Tongue (tissue), 1 donor: ENCODE measurements at regions not wholly inside any gene's neighbourhood (a gene's known extent, or its start where the extent isn't known, plus 50 kb on each side); places are given as distances from the start of the nearest gene placed in this dataset.
A peak's percentile ranks its signal among the peaks of the same experiment; 100 is the strongest.

ENCODE experiments used
- DNase-seq: peaks from one replicate; pipeline ENCODE4 v3.0.0-alpha.2; 2015

DNA sequence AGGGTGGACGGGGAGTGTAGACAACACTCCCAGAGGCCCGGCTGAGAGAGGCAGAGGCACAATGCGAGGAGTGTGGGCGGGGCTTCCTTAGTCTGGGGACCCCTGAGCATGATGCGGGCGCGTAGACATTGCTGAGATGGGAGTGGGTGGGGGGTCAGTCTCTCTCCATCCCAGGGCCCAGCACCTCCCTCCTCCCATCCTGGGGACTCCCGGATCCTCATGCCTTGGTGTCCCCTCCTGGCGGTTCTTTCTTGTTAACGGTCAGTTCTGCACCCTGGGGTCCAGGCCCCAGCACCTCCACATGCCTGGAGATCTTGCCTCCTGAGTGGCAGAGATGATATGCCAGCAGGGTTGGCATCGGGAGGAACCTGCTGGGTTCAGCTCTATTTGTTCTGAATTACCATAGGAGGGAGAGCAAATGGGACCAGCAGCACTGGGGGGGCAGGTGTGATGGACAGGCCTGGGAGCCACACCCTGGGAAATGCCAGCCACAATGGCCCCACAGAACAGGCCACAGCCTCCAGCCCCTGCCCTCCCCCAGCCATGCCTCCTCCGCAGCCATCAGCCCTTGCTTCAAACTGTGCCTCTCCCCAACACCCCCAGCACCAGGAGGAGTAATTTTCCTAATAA is 55.7 kb downstream of the RTL6 start:
- DNase-seq = no peak

DNA sequence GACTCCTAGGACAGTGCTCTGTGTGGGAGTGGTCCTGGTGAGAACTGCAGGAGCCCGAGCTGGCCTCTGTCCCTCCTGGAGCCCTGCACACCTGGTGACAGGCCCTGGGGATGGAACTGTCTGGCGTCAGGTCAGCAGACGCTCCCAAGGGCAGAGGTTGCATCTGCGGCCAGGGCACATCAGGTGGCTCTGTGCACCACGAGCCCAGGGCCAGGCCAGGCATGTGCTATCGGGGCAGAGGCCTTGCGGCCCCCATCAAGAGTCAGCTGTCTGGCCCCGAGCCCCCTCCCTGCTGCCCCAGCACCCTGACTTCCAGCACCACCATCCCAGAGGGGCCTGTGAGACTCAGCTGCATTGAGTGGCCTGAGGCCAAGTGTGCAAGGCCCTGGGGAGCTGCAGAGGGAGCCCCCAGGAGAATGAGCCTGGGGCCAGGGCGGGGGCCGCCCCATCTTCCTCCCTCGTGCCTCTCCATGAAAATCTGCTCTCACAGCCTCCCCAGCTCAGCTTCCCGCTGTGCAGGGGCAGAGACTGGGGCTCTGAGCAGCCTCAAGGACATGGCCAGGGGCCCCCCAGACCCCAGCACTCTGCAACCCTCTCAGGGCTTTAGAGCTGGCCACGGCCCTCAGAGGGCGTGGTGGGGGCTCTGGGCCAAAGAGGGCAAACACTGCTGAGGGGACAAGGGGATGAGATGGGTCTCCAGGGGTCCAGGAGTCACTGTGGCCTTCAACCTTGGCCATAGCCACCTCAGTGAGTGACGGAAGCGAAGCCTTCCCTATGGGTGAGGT is 56.4 kb downstream of the RTL6 start:
- no peak for DNase-seq

DNA sequence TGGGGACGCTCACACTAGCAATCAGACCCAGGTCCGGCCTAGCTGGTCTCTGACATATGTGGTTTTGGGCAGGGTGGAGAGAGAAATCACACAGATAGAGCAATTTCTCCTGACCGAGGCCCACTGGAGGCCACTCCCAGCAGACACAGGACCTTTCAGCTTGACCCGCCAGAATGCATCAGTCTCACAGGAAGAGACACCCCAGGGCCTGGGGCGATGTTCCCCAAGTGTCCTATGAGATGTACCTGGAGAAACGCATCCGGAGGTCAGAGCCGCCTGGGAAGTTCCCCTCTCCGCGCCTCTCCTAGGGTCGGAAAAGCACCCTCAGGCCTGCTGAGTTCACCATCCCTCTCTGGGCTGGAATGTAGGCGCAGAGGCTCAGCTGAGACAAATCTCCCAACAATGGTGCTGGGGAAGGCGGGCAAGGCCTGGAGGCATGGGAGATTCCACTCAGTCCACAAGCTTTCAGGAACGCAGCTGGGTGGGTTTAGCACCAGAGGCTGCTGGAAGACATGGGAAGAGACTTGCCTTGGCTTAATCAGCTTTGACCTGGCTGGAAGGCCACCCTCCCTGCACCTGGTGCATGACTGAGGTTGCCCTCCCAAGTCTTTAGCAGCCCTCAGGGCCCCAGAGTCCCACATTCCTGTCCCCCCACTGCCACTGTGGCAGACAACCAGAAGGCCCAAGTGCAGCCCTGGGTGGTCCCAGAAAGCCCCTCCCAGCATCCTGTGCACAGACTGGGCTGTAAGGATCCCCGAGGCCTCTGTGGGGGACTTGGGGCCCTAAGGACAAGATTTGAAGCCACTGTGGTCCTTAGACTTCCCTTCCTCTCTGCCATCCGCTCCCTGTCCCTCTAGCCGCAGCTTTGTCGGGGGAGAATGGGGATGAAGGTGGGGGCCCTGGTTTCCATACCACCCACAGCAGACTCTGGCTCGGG is 57.5 kb downstream of the RTL6 start:
- DNase-seq = no peak

DNA sequence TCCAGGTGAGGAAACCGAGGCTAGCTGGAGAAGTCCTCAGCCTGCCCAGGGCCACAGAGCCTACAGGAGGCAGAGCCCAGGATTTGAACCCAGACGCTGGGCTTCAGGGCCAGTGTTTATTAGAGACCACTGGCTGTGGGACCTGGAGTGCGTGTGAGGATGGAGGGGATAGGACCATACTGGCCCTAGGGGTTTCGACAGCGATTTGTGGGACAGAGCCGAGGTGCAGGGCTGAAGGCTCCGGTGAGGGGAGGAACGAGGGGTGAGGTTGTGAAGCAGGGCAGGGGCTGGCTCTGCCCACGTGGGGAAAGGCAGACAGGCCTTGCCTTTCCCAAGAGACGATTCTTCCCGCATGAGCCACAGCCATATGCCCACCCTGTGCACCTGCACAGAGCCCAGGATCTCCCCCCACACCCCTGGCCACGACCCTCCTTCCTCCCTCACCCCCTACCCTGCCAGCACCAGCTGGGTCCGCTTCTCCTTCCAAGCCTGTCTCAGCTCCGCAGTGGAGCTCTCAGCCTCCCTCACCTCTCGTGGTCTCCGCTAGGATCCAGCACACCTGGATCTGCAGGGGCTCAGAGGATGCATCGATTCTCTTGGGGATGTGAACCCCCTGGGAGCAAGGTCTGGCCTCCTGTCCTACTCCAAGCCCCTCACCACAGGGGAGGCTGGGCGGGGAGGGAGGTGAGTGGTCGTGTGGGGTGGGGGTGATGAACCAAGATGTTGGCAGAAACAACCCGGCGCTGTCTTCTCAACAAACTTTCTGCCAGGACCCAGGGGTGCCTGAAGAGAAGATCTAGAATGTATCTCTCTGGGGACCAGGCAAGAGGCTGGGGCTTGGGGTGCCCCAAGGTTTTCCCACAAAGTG is 58.4 kb downstream of the RTL6 start:
- DNase-seq = no peak

DNA sequence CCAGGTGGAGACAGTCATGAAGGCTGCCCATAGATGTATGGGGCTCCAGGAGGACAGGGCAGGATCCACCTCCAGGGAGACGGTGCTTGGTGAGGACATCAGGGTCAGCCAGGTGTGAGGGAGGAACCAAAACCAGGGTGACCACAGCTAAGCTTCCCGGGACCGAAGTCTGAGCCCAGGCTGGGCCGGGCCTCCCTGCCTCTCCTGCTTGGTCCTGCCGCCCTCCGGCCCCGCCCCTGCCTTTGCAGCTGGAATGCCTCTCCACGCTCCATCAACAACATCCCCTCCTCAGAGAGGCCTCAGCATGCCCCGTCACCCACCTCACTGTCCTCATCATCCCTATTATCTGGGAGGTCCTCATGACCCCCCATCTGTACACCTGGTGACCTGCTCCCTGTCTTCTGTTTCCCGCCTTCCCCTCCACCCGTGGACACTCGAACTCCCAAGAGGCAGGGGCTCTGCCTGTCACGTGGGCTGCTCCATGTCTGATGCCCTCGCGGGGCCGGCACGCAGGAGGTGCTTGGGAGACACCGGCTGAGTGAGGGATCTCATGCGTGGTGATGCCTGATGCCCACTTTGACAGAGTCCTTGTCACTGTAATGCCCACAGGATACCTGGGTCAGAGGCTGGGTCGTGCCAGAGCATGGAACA is 59.4 kb downstream of the RTL6 start:
- no peak for DNase-seq

DNA sequence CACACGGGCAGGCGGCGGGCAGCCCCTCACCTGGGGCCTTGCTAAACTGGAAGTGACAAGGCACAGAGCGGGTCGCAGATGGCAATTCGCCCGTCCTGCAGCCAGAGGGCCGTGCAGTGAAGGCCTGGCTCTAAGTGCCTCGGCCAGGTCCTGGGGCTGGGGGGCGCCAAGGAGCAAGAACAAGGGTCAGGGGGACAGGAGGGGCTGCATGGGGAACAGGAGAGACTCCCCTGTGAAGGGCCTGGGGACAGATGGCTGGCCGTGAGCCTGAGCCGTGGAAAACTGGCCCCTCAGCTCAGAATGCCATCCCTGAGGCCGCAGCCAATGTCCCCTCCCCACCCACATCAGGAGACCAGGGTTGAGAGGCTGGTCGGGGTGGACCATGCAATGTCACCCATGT is 60.0 kb downstream of the RTL6 start:
- no peak for DNase-seq

DNA sequence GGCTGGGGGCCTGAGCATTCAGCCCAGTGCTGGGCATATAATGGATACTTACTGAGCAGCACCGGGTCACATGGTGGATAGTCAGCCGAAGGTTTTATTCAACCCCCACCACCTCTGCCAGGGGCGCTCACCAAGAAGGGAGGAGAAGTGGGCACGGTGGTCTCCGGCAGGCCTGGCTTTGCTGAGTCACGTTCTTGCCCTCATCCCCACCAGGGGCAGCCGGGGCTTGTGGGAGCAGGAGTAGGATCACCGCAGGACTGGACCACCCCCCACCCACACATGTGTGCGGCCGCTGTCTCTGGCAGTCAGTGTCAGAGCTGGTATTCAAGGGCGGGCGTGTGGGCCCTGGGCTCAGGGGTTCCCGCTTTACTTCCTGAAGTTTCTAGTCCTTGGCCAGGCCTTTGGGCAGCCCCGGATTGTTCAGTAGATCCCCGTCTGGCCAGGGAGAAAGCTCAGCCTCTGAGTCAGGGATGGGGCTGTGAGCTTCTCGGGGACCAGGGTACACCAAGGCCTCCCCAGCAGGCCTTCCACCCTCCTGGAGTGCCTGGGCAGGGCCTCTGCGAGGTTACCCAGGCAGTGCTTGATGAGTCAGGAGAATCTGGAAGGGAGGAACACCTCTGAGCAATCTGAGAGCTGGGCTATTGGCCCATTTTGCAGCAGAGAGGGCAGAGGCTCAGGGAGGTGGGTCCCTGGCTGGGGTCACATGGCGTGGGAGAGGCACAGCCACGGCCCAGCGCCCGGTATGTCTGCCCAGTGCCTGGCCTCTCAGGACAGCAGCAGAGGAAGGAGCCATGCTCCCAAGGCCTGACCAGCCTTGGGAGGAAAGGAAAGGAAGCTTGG is 60.6 kb downstream of the RTL6 start:
- DNase-seq = no peak

DNA sequence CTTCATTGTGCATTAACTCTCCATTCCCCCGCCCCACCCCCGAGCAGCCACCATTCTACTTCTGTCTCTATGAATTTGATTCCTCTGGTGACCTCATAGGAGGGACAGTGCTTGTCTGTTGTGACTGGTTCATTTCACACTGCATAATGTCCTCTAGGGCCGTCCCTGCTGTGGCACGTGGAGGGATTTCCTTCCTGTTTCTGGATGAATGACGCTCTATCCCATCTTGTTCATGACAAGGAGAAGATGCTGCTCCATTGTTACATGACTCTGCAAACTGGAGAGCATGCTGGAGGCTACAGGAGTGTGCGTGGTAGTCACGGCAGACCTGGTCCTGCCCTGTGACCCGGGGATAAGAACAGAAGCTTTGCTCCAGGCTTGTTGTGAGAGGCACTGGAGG is 61.3 kb downstream of the RTL6 start:
- no peak for DNase-seq

DNA sequence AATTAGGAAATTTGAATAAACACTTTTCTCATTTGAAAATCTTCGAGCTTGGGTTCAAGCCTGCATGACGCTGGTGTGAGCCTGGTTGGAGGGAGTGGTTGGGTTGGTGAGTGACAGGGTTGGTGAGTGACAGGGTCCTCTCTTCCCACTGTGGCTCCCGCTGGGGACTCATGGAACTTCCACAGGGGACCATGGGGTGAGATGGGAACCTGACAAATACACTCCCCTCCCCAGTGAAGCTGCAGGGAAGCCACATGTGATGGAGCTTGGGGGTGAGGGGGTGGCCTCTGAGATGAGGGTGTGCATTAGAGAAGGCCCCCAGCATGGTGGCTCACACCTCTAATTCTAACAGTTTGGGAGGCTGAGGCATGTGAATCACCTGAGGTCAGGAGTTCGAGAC is 66.8 kb downstream of the RTL6 start:
- DNase-seq = no peak

DNA sequence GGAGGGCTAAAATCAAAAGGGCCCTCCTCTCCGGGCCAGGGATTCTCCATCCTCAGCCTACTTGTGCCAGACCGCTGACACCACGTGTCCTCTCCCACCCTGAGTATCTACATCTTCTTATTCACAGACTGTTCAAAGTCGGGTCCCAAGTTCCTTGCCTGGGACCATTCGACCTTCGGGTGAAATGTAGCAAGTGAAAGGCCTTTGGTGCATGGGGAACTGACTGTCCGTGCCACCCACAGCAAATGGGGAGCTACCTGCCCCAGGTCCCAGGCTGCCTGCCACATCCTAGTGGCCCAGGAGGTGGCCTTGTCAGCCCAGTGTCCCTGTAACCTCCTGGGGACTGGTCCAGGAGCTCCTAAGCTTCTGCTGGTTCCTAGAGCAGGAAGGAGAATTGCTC is 67.3 kb downstream of the RTL6 start:
- DNase-seq = no peak

DNA sequence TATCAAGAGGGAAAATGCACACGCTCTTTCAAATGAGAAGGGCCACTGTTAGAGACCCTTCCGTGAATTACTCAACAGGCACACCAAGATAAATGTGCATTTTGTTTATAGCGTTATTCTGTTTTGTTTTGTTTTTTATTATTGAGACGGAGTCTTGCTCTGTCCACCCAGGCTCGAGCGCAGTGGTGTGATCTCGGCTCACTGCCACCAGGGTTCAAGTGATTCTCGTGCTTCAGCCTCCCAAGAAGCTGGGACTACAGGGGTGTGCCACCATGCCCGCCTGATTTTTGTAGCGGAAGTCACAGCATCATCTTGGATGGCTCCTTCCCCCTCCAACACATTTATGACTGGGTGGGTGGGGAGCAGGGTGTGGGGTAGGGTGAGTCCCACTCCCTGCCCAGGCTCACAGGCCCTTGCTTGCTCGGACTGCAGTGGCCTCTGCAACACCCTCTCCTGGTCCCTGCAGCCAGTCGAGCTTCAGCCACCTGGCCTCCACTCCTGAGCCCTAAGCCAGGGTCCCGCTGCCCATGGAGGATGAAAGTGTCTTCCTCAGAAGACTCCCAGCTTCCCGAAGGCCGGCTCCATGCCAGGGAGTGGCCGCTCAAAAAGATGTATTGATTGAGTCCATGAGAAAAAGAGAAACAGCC is 68.0 kb downstream of the RTL6 start:
- no peak for DNase-seq

DNA sequence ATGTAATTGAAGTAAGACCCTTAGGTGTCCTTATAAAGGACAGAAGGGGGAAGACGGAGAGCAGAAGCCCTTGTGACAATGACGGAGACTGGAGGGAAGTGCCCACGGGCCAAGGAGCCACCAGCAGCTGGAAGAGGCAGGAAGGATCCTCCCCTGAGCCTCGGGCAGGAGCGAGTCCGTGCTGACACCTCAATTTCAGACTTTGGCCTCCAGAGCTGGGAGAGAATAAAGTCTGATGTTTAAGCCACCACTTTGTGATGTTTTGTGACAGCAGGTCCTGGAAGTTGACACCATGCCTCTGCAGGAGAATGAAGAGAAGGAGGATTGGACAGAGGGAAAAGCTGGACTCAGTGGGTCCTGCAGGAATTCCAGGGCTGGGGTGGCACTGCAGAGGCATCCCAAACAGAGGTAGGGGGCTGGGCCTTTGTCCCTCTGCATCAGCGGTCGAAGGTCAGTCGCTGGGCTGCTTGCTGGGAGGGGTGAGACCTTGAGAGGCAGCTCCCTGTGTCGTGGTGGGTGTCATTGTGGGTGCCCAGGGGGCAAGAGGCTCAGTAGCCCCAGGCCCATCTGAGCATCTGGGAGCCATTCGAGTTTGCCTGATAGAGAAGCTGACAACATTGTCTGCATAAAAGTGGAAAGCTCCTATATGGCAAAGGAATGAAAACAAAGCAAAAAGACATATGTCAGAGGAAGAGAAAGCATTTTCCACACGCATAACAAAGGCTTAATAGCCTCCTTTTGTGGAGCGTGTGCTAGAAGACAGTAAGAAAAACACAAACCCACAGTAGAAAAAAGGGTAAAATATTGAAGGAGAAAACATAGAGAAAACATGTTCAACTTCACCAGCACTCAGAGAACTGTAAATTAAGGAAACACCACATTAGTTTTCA is 68.8 kb downstream of the RTL6 start:
- DNase-seq = no peak

DNA sequence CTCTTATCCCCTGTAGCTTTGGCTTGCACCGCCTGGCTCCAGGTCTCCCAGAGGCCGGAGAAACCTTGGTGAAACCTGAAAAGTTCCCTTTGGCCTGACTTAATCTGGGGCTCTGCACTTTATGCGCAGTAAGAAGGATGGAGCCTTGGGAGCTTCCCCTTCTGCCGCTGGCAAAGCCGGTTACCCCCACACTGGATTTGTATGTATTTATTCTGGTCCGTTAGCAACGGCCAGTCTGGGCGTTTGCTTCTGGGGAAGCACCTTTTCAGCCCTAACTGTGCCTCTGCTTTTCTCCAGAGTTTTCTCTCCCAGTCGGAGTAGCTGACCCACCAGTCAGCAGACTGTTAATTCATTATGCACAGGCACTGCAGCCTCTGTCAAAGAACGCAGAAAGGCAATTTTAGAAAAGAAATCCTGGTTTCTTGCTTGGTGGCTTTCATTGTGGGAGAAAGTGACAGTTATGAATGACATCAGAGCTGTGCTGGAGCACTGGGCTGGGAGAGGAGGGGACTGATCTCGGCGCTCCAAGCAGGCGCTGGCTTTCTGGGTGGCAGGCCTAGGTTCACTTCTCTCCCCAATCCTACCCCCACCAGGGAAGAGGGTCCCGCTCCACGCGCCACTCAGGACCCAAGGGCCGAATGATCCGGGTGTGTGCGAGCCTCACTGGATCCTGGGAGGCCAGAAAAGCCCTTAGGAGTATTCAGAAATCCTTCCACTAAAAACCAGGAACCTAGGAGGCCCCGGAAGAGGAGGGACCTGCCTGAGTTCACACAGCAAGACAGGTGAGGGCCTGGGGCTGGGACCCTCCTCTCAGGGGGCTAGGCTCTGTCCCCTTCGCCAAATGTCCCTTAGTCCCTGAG is 70.2 kb downstream of the RTL6 start:
- DNase-seq = no peak

DNA sequence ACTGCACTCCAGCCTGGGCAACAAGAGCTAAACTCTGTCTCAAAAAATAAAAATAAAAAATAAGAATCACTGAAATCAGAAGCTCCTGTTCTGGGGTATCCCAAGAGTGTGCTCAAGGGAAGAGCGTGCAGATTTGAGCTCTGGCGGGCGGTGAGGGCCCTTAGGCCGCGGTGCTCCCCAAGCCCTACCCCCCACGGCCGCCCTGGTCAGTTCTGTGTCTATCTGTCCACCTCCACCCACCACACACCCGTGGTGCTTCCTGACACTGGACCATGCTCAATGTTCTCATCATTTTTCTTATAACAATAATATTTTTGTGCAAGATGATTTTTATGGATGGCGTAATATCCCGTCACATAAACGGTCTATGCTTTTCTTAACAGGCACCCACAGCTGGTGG is 71.1 kb downstream of the RTL6 start:
- no peak for DNase-seq

DNA sequence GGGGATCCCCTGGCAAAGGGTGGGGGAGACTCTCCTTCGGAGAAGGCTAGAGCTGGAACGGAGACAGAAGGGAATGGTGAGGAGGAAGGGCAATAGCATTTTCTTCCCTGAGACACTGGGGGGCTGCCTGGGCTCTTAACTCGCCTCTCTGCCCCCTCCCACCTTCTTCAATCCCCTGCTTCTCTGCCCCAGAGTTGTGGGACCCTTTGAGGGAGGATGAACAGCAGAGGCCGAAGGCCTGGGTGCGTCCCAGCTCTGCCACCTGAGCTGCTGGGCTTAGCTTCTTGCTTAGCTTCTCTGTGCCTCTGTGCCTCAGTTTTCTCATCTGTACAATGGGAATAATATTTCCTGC is 72.4 kb downstream of the RTL6 start:
- no peak for DNase-seq

DNA sequence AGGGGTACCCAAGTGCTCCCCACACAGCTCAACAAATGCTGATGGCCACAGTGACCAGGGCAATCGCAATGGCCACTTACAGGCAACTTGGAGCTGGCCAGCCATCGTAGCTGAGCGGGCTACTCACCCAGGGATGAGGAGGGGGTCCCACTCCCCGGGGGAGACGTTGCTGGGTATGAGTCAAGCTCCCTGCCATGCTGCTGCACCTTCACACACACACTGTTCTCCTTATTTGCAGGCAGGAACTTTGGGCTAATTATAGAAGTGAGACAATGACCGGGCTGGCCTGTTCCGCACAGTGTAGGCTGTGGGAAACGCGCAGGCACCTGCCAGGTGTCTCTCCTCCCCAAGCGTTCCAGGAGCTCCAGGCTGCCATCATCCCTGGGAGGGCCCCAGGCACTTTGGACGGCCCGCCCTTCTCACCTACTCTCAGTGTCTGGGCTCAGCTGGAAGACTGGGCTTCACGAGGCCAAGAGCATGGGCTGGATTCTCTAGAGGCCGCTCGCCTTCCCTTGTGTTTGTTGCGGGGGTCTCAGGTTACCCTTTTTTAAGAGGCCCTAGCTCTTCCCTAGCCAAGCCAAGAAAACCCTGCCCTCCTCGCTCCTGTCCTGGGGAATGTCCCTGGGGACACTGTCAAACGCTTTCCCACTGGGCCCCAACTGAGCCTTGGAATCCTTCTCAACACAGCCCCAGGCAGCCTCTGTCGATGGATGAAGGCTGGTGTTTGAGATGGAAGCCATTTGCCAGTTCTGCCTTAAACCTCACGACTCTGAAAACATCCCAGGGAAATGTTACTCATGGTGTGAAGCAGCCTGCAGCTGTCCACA is 73.0 kb downstream of the RTL6 start:
- peak; percentile 45 for DNase-seq

DNA sequence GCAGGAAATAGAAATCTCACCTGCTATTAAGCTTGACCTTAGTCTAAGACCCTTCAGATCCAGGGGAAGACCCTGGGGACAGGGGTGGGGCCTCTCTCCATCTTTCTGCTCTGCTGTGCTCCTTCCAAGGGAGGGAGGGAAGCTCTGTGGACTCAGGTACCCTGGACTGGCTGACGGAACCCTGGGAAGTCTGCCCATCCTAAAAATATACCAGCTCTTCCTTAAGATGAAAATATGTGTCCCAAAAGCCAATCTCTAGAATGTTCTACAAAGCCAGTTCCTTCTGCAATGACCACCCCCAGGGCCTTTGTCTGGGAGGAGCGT is 73.7 kb downstream of the RTL6 start:
- no peak for DNase-seq
